MM.1S (cell line): ENCODE measurements at regions not wholly inside any gene's neighbourhood (a gene's known extent, or its start where the extent isn't known, plus 50 kb on each side); places are given as distances from the start of the nearest gene placed in this dataset.

Experiments used
- DNase-seq: peaks from one replicate; pipeline ENCODE4 v3.0.0-alpha.2; 2015
- H2AFZ ChIP-seq: fragments of 300-600 bp; sonication (generic); 2 replicates; pipeline ENCODE4 v1.6.0; 2016; ENCODE audit warnings: antibody characterized with exemption, low read length
- H3F3A ChIP-seq: fragments of 300-600 bp; sonication (generic); 2 replicates; pipeline ENCODE4 v1.6.1; 2016; ENCODE audit warnings: mild to moderate bottlenecking, antibody characterized with exemption, low read length, moderate library complexity, mixed read lengths; ENCODE audit not compliant: insufficient read depth
- H3K27ac ChIP-seq: fragments of 300-600 bp; sonication (generic); 2 replicates; pipeline ENCODE4 v1.5.1; 2016; ENCODE audit warnings: mild to moderate bottlenecking, low read length
- H3K27me3 ChIP-seq: fragments of 300-600 bp; sonication (generic); replicated peaks from 2 replicates; pipeline ENCODE4 v1.6.0; 2016; ENCODE audit warnings: low read length; ENCODE audit not compliant: insufficient read depth
- H3K36me3 ChIP-seq: fragments of 300-600 bp; sonication (generic); replicated peaks from 2 replicates; pipeline ENCODE4 v1.6.1; 2016; ENCODE audit warnings: mild to moderate bottlenecking, low read length, mixed read lengths; ENCODE audit not compliant: insufficient read depth
- H3K4me1 ChIP-seq: fragments of 300-600 bp; sonication (generic); 2 replicates; pipeline ENCODE4 v1.6.1; 2016; ENCODE audit warnings: low read length, mixed read lengths
- H3K4me2 ChIP-seq: fragments of 300-600 bp; sonication (generic); 2 replicates; pipeline ENCODE4 v1.6.0; 2016; ENCODE audit warnings: low read depth, low read length
- H3K4me3 ChIP-seq: fragments of 300-600 bp; sonication (generic); 2 replicates; pipeline ENCODE4 v1.5.1; 2016; ENCODE audit warnings: low read length, mixed read lengths
- H3K79me2 ChIP-seq: fragments of 300-600 bp; sonication (generic); 2 replicates; pipeline ENCODE4 v1.6.1; 2016; ENCODE audit warnings: mixed run types, low read length, mixed read lengths
- H3K9ac ChIP-seq: fragments of 300-600 bp; sonication (generic); 2 replicates; pipeline ENCODE4 v1.6.1; 2016; ENCODE audit warnings: low read length, mixed read lengths
- H3K9me2 ChIP-seq: fragments of 300-600 bp; sonication (generic); replicated peaks from 2 replicates; pipeline ENCODE4 v1.6.1; 2016; ENCODE audit warnings: mild to moderate bottlenecking, low read length, mixed read lengths; ENCODE audit not compliant: insufficient read depth
- H3K9me3 ChIP-seq: fragments of 300-600 bp; sonication (generic); replicated peaks from 2 replicates; pipeline ENCODE4 v1.6.1; 2016; ENCODE audit warnings: mild to moderate bottlenecking, low read length, mixed read lengths; ENCODE audit not compliant: insufficient read depth
- H4K20me1 ChIP-seq: fragments of 300-600 bp; sonication (generic); 2 replicates; pipeline ENCODE4 v1.6.1; 2016; ENCODE audit warnings: mild to moderate bottlenecking, low read length, moderate library complexity, mixed read lengths; ENCODE audit not compliant: insufficient read depth
- CTCF ChIP-seq: fragments of 300-600 bp; sonication (generic); IDR thresholded peaks from 2 replicates; pipeline ENCODE4 v1.5.1; 2016; ENCODE audit warnings: antibody characterized with exemption, low read length, mixed read lengths
- EZH2 ChIP-seq: fragments of 300-600 bp; sonication (generic); optimal IDR thresholded peaks from 2 replicates; pipeline ENCODE3; 2017; ENCODE audit warnings: low read depth, mild to moderate bottlenecking, antibody characterized with exemption, low read length, mixed read lengths
- EZH2phosphoT487 ChIP-seq: fragments of 300-600 bp; sonication (generic); IDR thresholded peaks from 2 replicates; pipeline ENCODE4 v1.6.1; 2018; ENCODE audit warnings: antibody characterized with exemption, low read length

- H3K79me2 ChIP-seq, result no peaks in the 10 kb centered on the region
- H4K20me1 ChIP-seq, result no peaks in the 10 kb centered on the region
- no peak overlapping the region for H2AFZ ChIP-seq
- H3K9ac ChIP-seq, result no peak overlapping the region
- peaks cover 7% of the 10 kb centered on the region; the same call in 1 of the 2 replicates for H3F3A ChIP-seq
- no peak overlapping the region for H3K4me3 ChIP-seq
- peak overlapping the region; percentile 38; the same call in 1 of the 2 replicates for H3K4me2 ChIP-seq
- peak; percentile 64 for DNase-seq
- no peaks in the 10 kb centered on the region for H3K36me3 ChIP-seq
- no peaks in the 10 kb centered on the region for H3K9me2 ChIP-seq
- H3K27me3 ChIP-seq, result peaks cover 87% of the 10 kb centered on the region
- TF ChIP-seq EZH2, result no peak
- no peak for TF ChIP-seq EZH2phosphoT487
- no peak for TF ChIP-seq CTCF
- H3K27ac ChIP-seq, result no peak overlapping the region
- H3K9me3 ChIP-seq, result no peaks in the 10 kb centered on the region
- peaks cover 16% of the 10 kb centered on the region for H3K4me1 ChIP-seq
These were observed 167.6 kb upstream of the WWC1 start for GRCh38 chr5:168123631-168124528.

GRCh38 chr5:168125445-168126199 is 165.8 kb upstream of the WWC1 start:
- DNase-seq, result no peak
- Histone ChIP-seq H3K36me3 (no peaks in the 10 kb centered on the region), H3K9me3 (no peaks in the 10 kb centered on the region), H3K9ac (no peak overlapping the region), H4K20me1 (no peaks in the 10 kb centered on the region), H3K4me3 (no peak overlapping the region), H3K9me2 (no peaks in the 10 kb centered on the region), H3K27ac (no peak overlapping the region), H2AFZ (no peak overlapping the region), H3K79me2 (no peaks in the 10 kb centered on the region), H3K4me2 (no peak overlapping the region), H3K27me3 (peaks cover 76% of the 10 kb centered on the region), H3K4me1 (peaks cover 16% of the 10 kb centered on the region), H3F3A (peaks cover 7% of the 10 kb centered on the region; the same call in 1 of the 2 replicates)
- TF ChIP-seq EZH2phosphoT487, result no peak
- no peak for TF ChIP-seq CTCF
- TF ChIP-seq EZH2, result no peak

GRCh38 chr5:168126606-168127005 is 164.8 kb upstream of the WWC1 start:
- H3K4me3 ChIP-seq, result no peak overlapping the region
- no peak overlapping the region for H3K4me2 ChIP-seq
- H3K27me3 ChIP-seq, result peaks cover 66% of the 10 kb centered on the region
- peaks cover 16% of the 10 kb centered on the region for H3K4me1 ChIP-seq
- no peaks in the 10 kb centered on the region for H3K9me3 ChIP-seq
- H3K27ac ChIP-seq, result no peak overlapping the region
- TF ChIP-seq EZH2phosphoT487 (no peak), CTCF (no peak), EZH2 (no peak)
- H2AFZ ChIP-seq, result no peak overlapping the region
- H3K79me2 ChIP-seq, result no peaks in the 10 kb centered on the region
- no peaks in the 10 kb centered on the region for H4K20me1 ChIP-seq
- no peaks in the 10 kb centered on the region for H3K9me2 ChIP-seq
- no peak overlapping the region for H3K9ac ChIP-seq
- no peaks in the 10 kb centered on the region for H3K36me3 ChIP-seq
- no peak for DNase-seq
- peaks cover 7% of the 10 kb centered on the region; the same call in 1 of the 2 replicates for H3F3A ChIP-seq
